GM20000 (cell line): ENCODE measurements at regions not wholly inside any gene's neighbourhood (a gene's known extent, or its start where the extent isn't known, plus 50 kb on each side); places are given as distances from the start of the nearest gene placed in this dataset.

Source experiments
- DNase-seq: peaks from one replicate; pipeline ENCODE4 v3.0.0; 2012; ENCODE audit warnings: low spot score
- CTCF ChIP-seq: IDR thresholded peaks from 2 replicates; pipeline ENCODE4 v1.5.1; 2012; ENCODE audit warnings: mild to moderate bottlenecking, control low read depth; ENCODE audit errors: extremely low read depth, missing control alignments

GRCh38 chr4:83180431-83180968, 66.0 kb upstream of the PLAC8 start:
- peak; percentile 55 for DNase-seq

GRCh38 chr4:83179205-83179604, 64.7 kb upstream of the PLAC8 start:
- DNase-seq = no peak
- no peak for TF ChIP-seq CTCF

More at GRCh38 chr4:83180431-83180968, 66.0 kb upstream of the PLAC8 start:
- TF ChIP-seq CTCF = no peak

- no peak for TF ChIP-seq CTCF
Observed at GRCh38 chr4:83178029-83178428, 63.5 kb upstream of the PLAC8 start.

GRCh38 chr4:83177182-83177581, 62.7 kb upstream of the PLAC8 start:
- DNase-seq = no peak
- TF ChIP-seq CTCF = no peak

More at GRCh38 chr4:83178029-83178428, 63.5 kb upstream of the PLAC8 start:
- peak; percentile 42 for DNase-seq

DNA sequence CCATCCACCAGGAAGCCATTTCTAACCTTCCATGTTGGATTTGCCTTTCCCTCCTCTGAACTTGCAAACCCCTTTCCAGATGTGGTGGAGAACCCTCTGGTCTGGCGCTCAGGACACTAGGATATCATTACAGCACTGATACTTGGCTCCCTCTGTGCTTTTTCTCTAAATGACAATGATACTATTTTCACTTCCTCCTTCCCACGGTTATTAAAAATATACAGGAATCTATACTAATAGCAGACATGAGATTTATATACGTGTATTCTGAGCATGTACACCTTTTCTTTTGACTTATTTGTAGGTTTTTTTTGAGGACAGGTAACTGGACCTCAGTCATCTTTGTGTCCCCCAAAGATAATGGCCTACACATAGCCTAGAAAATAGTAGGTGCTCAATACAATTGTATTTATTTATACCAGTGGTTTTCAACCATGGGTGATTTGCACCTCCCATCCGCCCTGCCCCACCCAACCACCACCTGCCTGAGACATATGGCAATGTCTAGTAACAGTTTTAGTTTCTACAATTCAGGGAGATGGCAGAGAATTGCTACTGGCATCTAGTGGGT, 60.4 kb upstream of the PLAC8 start:
- no peak for TF ChIP-seq CTCF
- peak; percentile 49 for DNase-seq

DNA sequence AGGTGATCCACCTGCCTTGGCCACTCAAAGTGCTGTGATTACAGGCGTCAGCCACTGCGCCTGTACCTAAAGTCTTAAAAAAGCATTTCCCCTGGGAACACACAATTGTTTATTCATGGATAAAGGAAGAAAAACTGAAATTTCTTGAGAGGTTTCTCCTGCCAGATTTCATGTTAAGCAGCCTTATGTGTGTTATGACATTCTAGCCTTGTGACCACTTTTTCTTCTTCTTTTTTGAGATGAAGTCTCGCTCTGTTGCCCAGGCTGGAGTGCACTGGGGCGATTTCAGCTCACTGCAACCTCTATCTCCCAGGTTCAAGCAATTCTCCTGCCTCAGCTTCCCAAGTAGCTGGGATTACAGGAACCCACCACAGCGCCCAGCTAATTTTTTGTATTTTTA, 57.8 kb upstream of the PLAC8 start:
- no peak for TF ChIP-seq CTCF
- DNase-seq = no peak

DNA sequence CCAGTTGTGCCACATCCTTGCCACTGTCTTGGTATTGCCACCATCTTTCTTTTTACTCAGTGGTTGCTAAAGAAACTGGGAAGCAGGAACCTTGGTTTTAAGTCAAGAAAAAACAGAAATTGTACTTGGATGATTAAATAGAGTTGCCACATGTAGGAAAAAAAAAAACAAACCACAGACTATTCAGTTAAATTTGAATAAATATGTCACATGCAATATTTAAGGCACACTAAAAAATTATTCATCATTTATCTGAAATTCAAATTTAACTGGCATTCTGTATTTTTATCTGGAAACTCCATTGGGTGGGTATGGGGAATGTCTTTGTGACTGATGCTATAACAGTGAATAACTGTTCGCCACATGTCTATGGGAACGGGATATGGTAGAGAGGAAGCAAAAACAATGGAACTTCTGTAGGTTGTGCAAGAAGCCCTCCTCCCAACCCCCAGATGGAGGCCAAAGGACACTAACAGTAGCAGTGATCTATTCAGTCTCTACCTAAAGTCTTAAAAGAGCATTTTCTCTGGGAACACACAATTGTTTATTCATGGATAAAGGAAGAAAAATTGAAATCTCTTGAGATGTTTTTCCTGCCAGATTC, 57.0 kb upstream of the PLAC8 start:
- TF ChIP-seq CTCF = no peak
- no peak for DNase-seq
